Pons (tissue), 1 donor: ENCODE measurements at regions not wholly inside any gene's neighbourhood (a gene's known extent, or its start where the extent isn't known, plus 50 kb on each side); places are given as distances from the start of the nearest gene placed in this dataset.

Source experiments
- DNase-seq: peaks from one replicate; pipeline ENCODE4 v3.0.0-alpha.2; 2016; ENCODE audit warnings: low spot score

DNA sequence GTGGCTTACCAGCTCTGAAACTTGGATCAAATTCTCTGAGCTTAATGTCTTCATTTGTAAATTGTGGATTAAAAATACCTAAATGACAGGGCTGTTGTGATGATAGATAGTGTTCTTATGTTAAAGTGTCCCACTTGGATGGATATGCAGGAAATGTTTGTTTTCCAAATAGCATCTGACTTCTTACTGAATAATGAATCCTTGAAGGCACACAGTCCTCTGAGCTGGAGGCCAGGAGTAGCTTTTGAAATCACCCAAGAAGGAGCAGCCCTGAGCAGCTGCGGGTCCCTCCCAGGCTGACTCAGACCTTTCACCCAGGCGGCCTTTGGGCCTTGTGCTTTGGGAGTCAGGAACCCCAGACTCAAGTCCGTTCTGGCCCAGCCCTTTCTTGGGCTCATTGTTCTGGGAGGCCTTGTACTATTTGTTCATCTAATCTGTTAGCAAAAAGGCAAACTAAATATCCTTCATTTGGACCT, 173.0 kb upstream of the GATA6 start:
- DNase-seq, result no peak

DNA sequence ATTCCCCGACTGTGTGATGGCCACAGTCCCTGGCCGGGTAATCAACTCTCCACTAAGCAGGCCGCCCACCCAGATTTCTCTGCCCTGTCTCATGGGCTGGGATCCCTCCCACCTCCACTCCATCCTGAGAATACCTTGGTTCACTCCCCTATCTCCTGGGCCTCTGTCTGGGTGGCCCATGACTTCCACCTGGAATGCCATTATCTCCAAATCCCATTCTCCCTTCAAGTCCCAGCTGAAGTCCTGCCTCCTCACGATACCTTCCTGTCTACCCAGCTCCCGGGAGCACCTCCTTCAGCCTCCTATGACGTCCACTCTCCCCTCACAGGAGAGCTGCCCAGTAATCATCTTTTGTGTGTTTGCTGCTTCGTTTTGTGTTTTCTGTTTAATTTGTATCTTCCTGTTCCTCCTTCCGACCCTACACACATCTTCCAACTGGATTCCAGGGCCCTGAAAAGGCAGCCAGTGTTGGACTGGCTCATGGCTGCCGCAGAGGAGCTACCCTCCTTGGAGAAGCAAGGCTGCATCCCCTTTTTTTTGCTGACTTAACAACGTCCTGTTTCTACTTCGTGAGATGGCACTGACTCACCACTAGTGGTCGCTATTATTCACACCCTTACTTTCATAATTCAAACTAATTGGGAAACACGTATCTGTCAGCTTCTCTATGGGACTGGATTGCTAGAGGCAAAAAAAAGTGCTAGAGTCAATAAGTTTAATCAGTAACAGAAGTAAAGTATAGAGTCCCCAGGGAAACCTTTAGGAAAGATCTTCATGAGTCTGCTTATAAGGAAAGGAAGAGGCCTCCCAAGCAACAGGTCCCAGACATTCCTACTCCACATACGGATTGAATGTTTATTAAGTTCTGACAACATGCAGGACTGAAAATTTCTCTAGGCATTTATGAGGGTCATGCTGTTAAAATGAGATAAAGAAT, 171.9 kb upstream of the GATA6 start:
- DNase-seq, result peak; percentile 37

DNA sequence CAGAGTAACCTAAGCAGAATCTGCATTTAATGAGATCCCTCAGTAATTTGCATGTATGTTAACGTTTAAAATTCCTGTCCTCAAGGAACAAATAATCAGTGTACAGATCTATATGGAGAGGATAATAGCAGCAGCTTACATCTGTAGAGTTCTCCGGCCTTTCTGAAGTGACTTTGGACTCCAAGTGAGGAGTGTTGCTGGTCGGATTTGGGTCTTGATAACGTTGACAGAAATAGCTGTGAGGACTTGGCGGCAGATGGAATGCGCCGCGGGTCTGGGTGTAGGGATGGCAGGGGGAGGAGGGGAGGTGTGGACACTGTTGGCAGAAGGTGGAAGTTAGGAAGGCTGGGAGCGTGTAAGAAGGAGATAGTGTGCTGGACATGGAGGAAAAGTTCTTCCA, 170.9 kb upstream of the GATA6 start:
- no peak for DNase-seq

DNA sequence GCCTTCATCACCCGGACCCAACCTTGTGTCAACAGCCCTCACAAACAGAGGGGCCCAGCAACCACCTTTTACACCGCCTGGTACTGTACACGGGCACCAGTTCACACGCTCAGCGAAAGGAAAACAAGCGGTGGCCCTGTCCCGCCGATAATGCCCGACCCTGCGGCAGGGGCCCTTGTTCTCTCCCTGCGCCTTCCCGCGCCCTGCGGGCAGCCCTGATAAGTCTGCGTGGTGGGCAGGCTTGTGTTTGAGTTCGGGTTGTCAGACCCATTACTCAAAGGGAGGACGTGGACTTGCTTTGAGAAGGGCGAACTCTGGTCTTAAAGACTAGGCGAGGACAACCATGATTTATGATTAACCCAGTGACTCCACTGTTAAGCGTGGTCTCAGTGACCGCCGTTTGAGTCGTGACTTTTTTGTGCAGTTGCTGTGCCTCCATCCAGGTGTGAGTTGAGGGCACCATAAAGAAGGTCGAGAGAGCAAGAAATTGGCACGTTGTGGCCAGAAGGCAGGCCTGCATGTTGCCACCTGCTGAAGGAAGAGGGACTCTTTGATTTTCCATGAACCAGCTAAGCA, 167.4 kb upstream of the GATA6 start:
- no peak for DNase-seq

DNA sequence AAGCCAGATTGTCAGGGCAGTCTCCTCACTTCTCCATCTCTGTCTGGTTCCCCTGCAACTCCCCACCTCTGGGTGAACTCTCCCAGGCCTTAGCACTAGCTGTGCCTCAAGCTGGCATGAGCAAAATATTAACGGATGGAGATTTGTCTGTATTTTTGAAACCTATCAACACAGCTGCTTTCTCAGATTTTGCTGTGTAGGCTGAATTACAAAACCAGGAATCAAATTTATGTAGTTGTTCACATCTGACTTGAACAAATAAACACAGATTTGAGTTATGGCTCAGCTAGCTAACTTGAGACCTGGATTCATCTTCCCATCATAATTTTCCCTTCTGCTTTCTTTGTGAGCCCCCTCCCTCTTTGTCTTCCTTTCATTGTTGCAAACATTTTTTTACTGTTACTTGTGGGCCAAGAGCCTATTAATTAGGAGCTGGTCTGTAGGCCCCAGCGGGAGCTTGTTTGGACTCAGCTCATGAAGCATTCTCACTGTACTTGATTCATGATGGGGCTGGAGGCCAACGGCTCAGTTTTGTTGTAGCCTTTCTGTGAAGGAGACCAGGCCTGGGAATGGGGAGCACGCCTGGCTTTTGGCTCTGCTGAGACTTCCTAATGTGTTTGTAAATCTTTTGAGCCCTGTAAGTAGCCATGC, 164.1 kb upstream of the GATA6 start:
- DNase-seq, result no peak

DNA sequence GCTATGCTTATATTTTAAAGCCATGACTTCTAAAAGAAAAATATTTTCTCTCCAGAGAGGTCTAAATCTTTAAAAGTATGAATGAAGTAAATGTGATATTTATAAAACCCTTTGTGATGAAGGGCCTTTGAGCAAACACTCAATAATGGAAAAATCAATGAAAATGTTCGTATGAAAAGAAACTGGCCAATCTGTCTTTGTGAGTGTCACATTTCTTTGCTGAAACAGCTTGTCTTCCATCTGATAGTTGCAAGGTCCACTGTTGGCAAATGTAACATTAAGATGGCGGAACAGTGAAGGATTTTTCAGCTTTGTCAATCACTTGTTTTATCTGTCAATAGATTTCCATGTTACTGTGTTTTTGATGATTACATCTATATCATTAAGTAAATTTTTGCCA, 162.9 kb upstream of the GATA6 start:
- no peak for DNase-seq

DNA sequence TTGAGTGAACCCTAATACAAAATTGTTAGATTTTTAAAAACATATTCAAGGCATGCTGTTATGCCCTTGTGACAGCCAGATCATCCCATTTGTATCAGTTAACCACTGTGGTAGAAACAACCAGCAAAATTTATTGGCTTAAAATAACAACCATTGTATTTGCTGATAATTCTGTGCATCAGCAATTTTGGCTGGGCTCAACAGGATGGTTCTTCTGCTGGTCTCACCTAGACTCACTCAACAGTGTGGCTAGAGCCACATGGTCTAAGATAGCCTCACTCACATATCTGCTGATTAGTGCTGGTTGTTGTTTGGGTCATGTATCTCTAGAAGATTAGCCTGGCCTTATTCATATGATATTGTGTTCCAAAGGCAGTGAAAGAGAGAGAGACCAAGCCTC, 160.1 kb upstream of the GATA6 start:
- no peak for DNase-seq

DNA sequence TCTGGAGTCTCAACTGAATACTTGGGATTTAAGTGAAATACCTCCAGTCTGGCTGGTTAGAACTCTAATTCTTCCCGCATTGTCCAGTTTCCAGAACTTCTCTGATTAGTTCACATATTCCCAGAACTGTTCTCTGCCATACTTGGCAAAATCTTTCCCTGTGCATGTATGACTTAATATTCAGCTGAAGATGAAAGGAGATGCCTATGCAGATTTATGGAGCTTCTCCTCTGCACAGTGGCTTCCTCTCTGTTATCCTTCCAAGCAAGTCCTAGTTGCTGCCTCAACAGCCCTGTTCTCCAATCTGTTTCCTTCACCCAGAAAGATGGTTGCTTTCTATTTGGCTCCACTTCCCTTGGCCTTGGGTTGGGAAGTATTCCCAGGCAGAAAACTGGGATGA, 155.4 kb upstream of the GATA6 start:
- DNase-seq, result no peak

DNA sequence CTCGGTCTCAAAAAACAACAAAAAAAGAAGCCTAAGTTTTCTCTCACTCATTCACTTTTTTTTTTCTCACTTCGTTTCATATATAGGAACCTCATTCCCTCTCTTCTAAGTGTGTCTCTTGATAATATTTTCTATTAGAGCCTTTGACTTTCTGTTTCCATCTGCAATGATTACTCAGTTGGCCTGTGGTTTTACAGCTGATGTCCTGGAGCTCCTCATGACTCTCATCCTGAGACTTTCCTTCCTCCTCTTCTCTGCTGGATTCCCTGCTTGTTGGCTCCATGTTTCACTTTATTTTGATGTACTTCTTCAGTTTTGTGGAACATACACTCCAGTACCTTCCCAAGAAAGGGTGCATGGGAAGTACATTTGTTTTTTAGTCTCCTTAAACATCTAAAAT, 154.2 kb upstream of the GATA6 start:
- DNase-seq, result no peak

DNA sequence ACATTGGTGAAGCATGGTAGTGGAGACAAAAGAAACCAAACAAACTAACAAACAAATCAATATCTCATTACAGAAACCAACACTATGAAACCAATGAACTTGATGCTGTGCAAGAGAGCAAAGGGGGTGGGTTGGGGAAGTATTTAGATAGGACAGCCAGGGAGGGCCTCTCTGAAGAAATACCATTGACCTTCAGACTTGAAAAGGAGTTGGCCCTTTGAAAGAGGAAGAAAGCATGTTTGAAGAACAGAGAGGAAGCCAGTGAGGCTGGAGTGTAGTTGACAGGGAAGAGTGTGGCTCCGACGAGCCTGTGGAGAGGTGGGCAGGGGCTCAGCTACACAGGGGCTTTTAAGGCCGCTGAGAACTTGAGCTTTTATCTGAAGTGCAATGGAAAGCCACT, 151.0 kb upstream of the GATA6 start:
- DNase-seq, result no peak

DNA sequence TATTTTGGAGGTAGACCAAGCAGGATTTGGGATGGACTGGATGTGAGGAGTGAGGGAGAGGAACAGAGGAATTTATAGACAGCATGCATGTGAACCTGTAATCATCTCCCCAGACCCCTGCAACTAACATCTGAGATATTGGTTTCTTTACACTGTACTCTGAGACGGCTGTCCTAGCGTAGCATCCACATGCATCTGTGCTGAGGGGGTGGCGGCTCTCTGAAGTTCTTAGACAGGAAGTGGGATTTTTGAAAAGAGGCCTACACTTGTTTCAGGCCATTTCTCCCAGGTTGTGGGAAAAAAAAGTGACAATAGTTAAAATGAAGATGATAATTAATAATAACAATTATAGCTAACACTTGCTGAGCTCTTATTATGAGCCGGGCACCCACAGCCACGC, 150.2 kb upstream of the GATA6 start:
- no peak for DNase-seq

DNA sequence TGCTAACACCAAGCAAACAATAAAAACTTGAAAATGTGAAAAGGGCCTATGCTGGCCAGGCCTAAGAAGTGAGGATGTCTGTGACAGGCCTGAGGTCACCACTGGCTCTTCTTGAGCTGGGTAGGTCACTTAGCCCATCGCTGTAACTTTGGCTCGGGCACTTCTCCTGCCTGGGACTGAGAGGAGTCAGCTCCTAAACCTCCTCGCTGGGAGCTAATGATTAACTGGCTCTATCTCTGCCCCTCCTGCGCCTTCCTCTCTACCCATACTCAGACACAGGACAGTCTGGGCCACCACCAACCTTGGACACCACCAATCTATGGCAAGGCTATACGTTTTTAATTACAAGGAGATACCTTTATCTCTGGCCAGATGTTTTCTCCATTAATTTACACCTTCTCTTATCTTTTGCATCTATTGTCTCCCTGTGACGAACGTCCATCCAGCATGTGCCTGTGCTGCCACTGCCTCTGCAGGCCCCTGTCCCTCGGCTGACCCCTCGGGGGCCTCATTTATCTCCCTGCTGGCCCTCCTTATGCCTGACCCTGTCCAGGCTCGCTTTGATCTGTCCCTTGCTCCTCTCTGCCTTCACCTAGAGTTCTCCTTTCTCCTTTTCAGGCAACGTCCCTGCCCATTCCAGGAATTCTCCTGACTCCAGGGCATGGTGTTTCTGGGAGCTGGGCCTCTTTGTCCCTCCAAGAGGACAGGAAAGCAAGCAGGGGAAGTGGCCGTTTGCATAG, 149.1 kb upstream of the GATA6 start:
- no peak for DNase-seq

DNA sequence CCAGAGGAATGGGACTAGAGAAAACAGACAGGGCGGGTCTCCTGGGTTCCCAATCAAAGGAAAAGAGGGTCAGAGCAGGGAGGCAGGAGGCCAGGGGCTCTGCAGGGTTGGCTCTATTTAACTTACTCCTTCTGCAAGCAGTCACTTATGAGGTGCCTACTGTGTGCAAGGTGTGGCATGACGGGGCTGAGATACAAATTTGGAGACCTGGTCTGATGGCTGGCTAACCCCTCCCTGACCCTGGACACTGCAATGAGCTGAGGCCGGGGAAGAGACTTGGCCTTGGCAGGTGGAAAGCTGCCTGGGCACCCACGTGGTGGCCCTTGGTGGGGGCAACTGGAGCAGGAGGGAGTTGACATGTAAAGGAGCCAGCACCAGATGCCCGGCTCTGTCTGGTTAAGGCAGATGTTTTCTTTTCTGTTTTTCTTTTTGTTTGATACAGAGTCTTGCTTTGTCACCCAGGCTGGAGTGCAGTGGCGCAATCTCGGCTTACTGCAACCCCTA, 148.5 kb upstream of the GATA6 start:
- DNase-seq, result no peak

DNA sequence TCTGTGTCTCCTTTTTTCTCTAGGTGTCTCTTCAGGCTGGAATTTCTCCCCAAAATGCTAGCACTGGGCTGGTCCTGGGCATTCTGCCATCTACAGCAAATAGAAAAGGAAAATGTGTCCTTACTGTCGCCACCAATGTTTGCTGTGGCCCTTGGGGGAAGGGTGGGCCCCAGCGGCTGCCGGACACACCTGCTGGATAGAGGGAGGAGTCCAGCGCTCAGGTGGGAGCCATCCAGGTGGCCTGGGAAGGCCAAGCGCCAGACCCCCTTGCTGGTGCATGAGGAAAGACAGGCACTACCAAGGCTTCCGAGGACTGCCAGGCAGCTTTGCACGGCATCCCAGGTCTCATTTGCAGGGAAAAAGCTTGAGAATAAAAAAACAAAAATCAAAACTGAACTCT, 147.7 kb upstream of the GATA6 start:
- no peak for DNase-seq

DNA sequence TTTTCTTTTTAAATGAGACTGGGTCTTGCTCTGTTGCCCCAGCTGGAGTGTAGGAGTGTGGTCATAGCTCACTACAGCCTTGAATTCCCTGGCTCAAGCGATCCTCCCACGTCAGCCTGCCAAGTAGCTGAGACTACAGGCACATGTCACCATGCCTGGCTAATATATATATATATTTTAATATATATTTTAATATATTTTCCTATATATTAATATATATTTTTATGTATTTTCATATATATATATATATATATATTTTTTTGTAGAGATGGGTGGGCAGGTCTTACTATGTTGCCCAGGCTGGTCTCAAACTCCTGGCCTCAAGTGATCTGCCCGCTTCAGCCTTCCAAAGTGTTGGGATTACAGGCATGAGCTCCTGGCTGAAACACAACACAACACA, 144.5 kb upstream of the GATA6 start:
- DNase-seq, result no peak

DNA sequence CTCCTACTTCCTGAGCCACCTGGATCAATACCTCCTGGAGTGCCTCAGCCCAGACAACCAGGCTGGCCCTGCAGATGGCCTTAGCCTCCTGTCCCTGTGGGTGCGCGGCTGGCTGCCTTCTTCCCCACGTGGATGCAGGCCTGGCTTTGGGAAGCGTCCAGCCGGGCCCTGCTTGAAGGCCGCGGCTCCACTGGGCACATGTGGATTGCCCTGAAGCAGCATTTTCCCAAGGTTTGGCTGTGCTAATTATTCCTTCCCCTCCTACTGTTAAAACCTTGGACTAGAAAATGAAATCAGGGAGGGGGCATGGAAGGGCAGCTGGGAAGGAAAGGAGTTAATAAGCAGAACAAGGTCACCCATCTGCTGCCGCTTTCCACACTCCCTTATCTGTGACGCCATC, 143.0 kb upstream of the GATA6 start:
- no peak for DNase-seq

DNA sequence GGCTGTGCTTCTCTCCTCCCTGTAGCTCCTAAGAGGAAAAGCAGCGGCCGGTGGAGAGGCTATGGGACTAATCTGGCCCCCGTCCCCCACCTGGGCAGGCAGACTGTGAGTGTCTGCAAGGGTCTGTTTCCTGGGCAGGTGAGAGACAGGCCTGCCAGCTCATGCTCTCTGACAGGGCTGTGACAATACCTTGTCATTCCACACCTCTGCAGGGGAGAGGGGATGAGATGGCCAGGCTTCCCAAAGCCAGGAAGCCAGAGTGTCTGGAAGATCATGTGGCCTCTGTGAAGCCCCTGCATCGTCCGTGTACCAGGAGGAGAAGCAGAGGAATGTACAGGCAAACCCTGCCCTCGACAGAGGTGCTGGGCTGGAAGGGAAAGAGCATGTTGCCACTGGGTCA, 142.5 kb upstream of the GATA6 start:
- no peak for DNase-seq

DNA sequence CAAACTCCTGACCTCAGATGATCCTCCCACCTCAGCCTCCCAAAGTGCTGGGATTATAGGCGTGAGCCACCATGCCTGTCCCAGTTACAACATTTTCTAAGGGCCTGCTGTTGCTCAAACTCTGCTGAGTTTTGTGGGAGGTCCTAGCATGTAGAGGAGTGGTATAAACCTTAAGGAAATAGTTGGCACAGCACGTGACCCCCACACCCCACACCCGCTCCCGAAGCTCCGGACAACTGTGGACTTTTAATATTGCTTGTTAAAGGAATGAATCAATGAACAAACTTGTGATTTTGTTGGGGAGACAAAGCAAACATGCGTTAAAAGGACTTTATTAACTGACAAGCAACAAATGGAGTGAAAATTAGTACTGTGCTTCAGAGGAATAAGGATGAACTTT, 137.8 kb upstream of the GATA6 start:
- no peak for DNase-seq

DNA sequence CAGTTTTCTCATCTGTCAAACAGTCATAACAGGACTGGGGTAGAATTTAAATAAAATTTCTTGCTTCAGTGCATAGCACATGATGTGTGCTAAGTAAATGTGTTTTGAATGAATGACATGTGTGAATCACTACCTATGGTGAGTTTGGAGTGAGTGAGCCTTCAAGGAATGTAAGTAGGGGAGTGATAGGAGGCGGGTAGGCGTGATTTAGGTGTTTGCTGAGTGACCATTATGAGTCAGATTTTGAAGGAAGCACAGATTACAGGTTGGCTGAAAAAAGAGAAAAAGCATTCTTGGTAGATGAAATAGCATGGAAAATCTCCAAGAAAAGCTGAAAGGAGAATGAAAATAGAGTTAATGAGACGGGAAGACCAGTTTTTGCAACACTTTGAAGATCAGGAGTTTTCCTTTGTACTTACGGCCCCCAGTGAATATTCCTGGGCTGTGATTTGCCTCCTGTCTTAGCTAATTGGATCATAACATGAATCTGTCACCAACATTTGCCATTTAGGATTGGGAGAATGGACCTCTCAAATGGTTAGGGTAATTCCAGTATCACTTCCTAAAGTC, 136.9 kb upstream of the GATA6 start:
- no peak for DNase-seq

DNA sequence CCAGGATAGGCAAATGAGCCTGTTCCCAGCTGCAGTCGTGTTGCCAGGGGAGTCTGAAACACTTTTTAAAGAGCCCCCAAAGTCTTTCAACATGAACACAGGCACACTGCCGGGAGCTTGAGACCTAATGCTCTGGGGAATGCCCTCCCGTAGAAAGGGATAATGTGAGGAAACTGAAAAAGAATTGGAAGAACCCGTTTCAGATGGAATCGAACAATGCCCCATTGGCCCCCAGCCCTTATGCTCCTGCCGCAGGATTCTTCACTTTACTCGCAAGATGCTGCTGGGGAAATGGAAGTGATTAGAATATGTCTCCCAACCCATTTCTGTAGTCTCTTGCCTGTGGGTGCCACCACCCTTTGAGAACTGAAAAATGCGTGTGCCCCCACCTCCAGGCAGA, 136.3 kb upstream of the GATA6 start:
- DNase-seq, result no peak

DNA sequence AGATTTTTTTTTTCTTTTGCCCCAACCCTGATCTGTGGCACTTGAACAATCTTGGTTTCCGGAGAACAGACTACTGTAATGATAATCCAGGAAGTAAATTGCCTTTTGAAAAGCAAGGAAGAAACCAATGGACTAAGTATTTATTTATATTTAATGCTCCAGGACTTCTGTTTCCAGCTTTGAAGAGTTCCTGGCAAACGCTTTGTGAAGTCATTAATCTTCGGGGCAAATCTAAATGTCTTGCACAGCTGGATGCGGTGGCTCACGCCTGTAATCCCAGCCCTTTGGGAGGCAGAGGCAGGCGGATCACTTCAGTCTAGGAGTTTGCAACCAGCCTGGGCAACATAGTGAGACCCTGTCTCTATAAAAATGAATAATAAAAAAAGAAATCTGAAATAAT, 135.1 kb upstream of the GATA6 start:
- no peak for DNase-seq

DNA sequence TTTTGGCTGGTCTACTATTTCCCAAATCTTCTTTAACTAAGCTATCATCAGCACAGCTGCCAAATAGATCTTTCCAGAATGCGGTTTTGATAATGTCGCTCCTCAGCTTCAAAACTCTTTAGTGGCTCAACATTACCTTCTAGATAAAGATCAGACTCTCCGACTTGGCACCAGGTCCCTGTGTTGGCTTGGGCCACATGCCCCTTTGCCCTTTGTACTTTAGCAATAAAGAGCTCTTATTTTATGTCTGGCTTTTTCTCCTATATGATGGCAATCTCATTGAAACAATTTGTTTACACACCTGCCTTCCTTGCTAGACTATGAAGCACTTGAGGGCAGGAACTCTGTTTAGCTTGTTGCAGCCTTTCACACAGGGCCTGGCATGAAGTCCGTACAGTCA, 128.9 kb upstream of the GATA6 start:
- no peak for DNase-seq
